ENCODE measurements at regions not wholly inside any gene's neighbourhood (a gene's known extent, or its start where the extent isn't known, plus 50 kb on each side); places are given as distances from the start of the nearest gene placed in this dataset.

DNA sequence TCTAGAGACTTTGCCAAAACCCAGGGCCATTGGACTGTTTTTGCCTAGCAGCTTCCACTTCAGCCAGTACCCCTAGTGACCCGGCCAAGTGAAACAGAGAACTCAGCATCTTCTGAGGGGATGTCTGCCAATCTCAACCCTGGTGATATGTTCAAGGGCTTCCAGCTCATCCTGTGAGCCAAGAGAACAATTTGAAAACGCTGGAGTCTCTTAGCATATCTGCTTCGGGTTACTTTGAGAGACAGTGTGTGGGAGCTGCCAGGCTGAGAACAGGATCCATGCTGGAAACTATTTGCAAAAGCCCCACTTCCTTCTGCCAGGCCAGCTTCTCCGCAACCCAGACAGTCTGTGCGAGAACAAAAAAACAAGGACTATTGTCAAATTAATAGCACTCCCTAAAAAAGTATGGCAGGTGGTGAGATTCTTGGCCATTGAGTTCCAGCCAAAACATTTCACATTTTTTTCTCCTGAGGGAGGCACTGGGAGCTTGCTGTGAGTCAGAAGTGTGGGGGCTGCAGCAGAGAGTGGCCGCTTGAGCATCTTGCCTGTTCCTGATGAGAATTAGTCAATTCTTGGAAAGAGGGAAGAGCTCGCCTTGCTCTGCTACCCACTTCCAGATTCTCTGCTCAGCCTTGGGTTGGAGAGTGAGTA lies 395.6 kb upstream of the TRIB2 start:
- TF ChIP-seq CTCF (IDR thresholded peaks at IDR 0.05; ENCODE audit: low read depth, low read length, poor library complexity, severe bottlenecking) (no peak), EZH2phosphoT487 (IDR thresholded peaks at IDR 0.05; ENCODE audit: borderline replicate concordance, low read length) (no peak)
